Thoracic aorta (tissue), 2 donors: ENCODE measurements at regions not wholly inside any gene's neighbourhood (a gene's known extent, or its start where the extent isn't known, plus 50 kb on each side); places are given as distances from the start of the nearest gene placed in this dataset.

Source experiments
- ATAC-seq: fragments of 150-250 bp; one replicate; pipeline ENCODE4 v1.8.0; 2017; ENCODE audit warnings: low read depth; ENCODE audit not compliant: insufficient number of reproducible peaks, low FRiP score
- DNase-seq: peaks from one replicate; pipeline ENCODE4 v3.0.0-alpha.2; 2020; ENCODE audit warnings: low spot score
- H3K27ac ChIP-seq, 2 donors: fragments of 200-600 bp; sonication (generic); 1 replicate in 1 of 2; 2 replicates in 1 of 2; pipeline ENCODE4 v1.5.1; 2016; ENCODE audit warnings: mild to moderate bottlenecking in 2 of 2, moderate library complexity in 2 of 2
- H3K27me3 ChIP-seq: fragments of 200-600 bp; sonication (generic); replicated peaks from 2 replicates; pipeline ENCODE4 v1.6.0; 2016; ENCODE audit warnings: mild to moderate bottlenecking; ENCODE audit not compliant: insufficient read depth
- H3K36me3 ChIP-seq: fragments of 200-600 bp; sonication (generic); one replicate; pipeline ENCODE4 v1.5.1; 2016
- H3K4me1 ChIP-seq, 2 donors: fragments of 200-600 bp; sonication (generic); 1 replicate in 1 of 2; 2 replicates in 1 of 2; pipeline versions ENCODE4 v1.5.1 to v1.6.0; 2016; ENCODE audit warnings: low read depth in 2 of 2, mild to moderate bottlenecking in 1 of 2; ENCODE audit not compliant: control insufficient read depth in 1 of 2
- H3K4me3 ChIP-seq: fragments of 200-600 bp; sonication (generic); 2 replicates; pipeline ENCODE4 v1.5.1; 2016; ENCODE audit warnings: mild to moderate bottlenecking
- H3K9me3 ChIP-seq: fragments of 200-600 bp; sonication (generic); 2 replicates; pipeline ENCODE4 v1.5.1; 2016
- CTCF ChIP-seq: fragments of 200-600 bp; sonication (generic); IDR thresholded peaks from one replicate; pipeline ENCODE4 v1.5.1; 2019; ENCODE audit warnings: antibody characterized with exemption

- H3K27me3 ChIP-seq, result no peaks in the 10 kb centered on the region
- H3K4me1 ChIP-seq, result peaks cover 33 to 45% of the 10 kb centered on the region in 2 donors
- H3K9me3 ChIP-seq, result no peaks in the 10 kb centered on the region
- peak overlapping the region; percentile 51 for H3K4me3 ChIP-seq
- DNase-seq, result no peak
- no peaks in the 10 kb centered on the region for H3K36me3 ChIP-seq
- TF ChIP-seq CTCF, result no peak
- H3K27ac ChIP-seq, result peak overlapping the region; percentile 98 to 99
- no peak for ATAC-seq
Measured at GRCh38 chr15:99453637-99454030, 112.2 kb upstream of the MEF2A start.

GRCh38 chr15:99454107-99454809 lies 111.5 kb upstream of the MEF2A start:
- Histone ChIP-seq H3K27me3 (no peaks in the 10 kb centered on the region), H3K27ac (peak overlapping the region; percentile 98 to 99), H3K4me1 (peaks cover 33 to 45% of the 10 kb centered on the region in 2 donors), H3K36me3 (no peaks in the 10 kb centered on the region), H3K9me3 (no peaks in the 10 kb centered on the region), H3K4me3 (no peak overlapping the region)
- ATAC-seq (no peak), DNase-seq (no peak)
- no peak for TF ChIP-seq CTCF

GRCh38 chr15:99454941-99455788 lies 110.6 kb upstream of the MEF2A start:
- DNase-seq (peak; percentile 81), ATAC-seq (peak; percentile 77)
- Histone ChIP-seq H3K9me3 (no peaks in the 10 kb centered on the region), H3K4me1 (peaks cover 33 to 45% of the 10 kb centered on the region in 2 donors), H3K27me3 (no peaks in the 10 kb centered on the region), H3K36me3 (no peaks in the 10 kb centered on the region), H3K27ac (peak overlapping the region; percentile 98 to 99), H3K4me3 (peak overlapping the region; percentile 50)
- TF ChIP-seq CTCF, result no peak

- Histone ChIP-seq H3K9me3 (no peaks in the 10 kb centered on the region), H3K36me3 (no peaks in the 10 kb centered on the region), H3K27ac (peak overlapping the region; percentile 98 to 99), H3K4me3 (no peak overlapping the region), H3K27me3 (no peaks in the 10 kb centered on the region), H3K4me1 (peaks cover 33 to 45% of the 10 kb centered on the region in 2 donors)
- ATAC-seq (no peak), DNase-seq (no peak)
- no peak for TF ChIP-seq CTCF
Measured at GRCh38 chr15:99455789-99456160, 110.0 kb upstream of the MEF2A start.

- Histone ChIP-seq H3K4me1 (no peaks in the 10 kb centered on the region), H3K9me3 (peaks cover 4% of the 10 kb centered on the region), H3K27ac (no peak overlapping the region), H3K27me3 (no peaks in the 10 kb centered on the region), H3K4me3 (no peak overlapping the region), H3K36me3 (no peaks in the 10 kb centered on the region)
- no peak for TF ChIP-seq CTCF
- DNase-seq (no peak), ATAC-seq (no peak)
Measured at GRCh38 chr15:99464137-99464536, 101.6 kb upstream of the MEF2A start.
